Fibroblast of skin of right quadriceps (primary cell): ENCODE measurements at regions not wholly inside any gene's neighbourhood (a gene's known extent, or its start where the extent isn't known, plus 50 kb on each side); places are given as distances from the start of the nearest gene placed in this dataset.
"Not testable (repeated sequence)": the region's sequence is repeated elsewhere in the genome, so short reads cannot be mapped to it uniquely, and the experiment has no call there.

Source experiments
- DNase-seq: peaks from one replicate; pipeline ENCODE4 v3.0.0-alpha.2; 2013

- DNase-seq, result not testable (repeated sequence)
These were observed 88.6 kb upstream of the NFIL3 start for GRCh38 chr9:91512235-91512634.

GRCh38 chr9:91503673-91504081, 80.0 kb upstream of the NFIL3 start:
- no peak for DNase-seq

DNA sequence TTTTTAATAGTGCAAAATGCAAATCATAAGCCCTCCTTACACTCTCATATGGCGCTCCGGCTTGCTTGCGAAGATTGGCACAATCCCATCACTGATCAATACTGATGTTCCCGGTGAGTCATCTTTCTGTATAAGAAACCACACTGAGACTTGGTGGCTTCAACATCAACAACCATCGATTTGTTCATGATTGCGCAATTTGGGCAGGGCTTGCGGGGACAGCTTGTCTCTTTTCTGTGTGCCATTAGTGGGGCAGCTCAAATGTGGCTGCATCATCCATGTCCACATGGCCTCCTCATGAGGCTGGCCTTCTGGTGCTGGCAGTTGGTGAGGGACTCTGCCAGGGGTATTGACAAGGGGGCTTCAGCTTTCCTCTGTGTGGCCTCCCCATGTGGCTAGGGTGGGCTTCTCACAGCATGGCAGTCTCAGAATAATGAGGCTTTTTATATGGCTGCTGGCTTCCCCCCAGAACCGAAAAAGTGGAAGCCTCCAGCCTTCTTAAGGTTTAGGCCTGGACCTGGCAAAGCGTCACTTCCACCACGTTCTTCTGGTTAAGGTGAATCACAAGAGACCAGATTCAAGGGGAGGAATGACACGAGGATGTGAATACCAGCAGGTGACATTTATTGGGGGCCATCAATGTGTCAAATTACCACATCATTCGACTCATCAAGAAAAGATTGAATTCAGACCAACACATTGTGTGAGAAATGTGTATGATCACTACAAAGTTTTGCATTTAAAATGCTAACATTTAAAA, 79.5 kb upstream of the NFIL3 start:
- DNase-seq, result no peak

GRCh38 chr9:91502475-91502874, 78.8 kb upstream of the NFIL3 start:
- DNase-seq, result no peak

- peak; percentile 74 for DNase-seq
These were observed 76.9 kb upstream of the NFIL3 start for GRCh38 chr9:91500509-91501014.

GRCh38 chr9:91496351-91496750, 72.7 kb upstream of the NFIL3 start:
- no peak for DNase-seq

DNA sequence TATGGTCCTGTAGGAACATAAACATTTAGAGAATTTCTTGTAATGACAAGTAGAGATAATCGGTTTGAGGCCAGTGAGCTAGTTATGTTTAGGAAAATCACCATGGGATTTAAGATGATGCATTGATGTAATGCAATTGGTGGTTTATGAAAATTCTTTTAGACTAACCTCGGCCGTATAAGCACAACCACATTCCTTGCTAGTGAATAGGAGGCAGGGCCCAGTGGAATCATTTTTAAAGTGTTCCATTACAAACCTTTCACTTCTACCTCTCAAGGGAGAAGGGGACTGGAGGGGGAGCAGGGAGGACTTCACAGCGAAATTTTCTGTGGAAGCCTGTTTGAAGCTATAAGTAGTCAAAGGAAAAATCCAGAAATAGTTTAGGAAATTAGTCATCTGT, 71.8 kb upstream of the NFIL3 start:
- peak; percentile 98 for DNase-seq

DNA sequence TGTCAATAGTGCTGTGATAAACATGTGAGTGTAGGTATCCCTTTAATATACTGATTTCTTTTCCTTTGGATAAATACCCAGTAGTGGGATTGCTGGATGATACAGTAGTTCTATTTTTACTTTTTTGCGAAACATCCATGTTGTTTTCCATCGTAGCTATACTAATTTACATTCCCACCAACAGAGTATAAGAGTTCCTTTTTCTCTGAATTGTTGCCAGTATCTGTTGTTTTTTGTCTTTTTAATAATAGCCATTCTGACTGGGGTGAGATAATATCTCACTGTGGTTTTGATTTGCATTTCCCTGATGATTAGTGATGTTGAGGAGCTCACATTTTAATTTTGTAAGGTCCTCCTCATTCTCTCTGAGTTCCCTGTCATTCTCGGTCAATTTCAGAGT, 71.1 kb upstream of the NFIL3 start:
- DNase-seq, result peak; percentile 50

- no peak for DNase-seq
These were observed 68.6 kb upstream of the NFIL3 start for GRCh38 chr9:91492237-91492636.

DNA sequence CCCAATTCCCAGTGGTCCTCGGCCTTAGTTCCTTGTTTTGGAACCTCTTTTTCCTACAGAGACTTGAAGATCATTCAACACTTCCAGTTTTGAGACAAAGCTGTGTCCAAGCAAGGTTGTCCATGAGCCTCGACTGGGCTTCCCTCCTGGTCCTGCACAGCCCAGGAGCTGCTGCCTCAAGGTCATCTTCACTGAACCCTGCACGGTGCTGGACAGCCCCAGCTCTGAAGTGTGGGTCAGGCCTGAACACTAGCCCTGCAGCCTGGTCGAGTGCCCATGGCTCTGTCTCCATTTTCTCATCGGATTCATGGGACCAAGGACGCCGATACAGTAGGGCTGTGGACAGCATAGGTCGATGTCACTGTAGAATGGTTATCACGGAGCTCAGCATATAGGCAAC, 68.0 kb upstream of the NFIL3 start:
- DNase-seq, result no peak

DNA sequence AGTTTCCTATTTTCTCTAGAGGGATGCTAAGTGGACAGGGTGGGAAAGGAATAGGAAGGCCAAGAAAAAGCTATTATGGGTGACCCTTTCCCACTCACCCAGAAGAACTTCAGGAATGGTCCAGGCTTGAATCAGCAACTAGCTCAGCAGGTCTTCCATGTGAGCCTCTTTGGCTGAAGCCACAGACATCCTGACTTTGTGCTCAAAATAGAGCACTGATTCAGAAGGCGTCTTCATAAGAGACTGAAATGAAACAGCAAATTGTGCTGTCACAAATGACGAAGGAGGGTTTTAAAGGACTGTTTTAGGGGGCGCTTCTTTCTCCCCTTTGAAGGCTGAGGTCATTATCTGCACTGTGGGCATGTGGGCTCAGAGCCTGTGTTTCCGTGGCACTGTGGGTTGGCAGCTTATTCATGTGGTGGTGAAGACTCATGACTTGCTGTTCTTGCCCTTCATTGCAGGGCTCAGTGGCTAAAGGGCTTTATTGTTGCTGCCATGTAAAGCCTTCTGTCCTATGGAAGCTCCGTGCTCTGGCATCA, 65.8 kb upstream of the NFIL3 start:
- DNase-seq, result peak; percentile 50

DNA sequence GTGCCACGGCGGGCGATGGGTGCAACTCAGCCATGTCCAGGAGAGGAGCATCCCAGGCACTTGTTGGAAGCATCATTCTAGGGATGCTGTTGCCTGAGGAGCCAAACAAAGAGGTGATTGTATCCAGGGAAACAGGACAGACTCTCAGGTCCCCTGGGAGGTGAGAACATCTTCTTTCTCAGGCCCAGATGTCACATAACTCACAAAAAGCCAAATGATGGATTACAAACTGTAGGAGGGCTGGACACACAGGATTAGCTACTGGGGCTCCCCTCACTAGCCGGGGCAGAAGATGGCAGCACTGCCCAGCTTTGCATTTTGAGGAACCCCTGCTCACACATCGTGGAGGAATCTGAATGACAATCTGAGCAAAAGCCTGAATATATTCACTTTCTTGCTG, 64.7 kb upstream of the NFIL3 start:
- DNase-seq, result no peak

DNA sequence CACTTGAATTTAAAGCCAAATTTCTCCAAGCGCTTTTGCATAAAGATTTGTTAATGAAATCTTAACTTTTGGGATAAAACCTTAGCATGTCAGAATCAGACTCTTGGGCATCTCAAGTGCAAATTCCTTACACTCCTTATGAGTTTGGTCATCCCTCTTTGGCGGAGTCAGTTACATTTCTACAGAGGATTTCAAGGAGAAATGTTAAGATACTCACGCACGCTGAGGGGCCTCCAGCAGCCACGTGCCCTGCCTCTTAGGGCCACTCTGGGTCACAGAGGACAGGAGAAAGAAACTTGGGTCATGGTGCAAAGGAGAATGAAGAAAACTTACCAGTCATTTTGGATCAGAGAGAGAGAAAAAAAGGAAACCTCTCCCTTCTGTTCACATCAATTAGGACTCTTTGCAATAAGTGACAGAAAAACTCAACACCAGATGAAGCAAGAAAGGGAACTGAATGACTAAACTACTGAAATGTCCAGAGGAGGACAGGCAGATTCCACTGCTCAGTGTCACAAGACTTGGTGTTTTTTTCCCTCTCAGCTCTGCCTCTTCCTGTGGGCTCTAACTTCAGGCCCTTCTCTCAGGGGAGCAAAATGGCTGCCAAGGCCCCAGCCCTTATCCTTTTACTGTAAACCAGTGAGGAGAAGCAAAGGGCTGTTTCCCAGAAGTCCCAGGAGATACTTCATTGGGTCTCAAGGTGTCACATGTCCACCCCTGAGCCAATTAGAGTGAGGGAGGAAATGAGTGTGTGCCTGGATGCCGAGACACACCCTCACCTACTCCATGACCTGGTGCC, 63.3 kb upstream of the NFIL3 start:
- peak; percentile 66 for DNase-seq

- DNase-seq, result no peak
These were observed 61.4 kb upstream of the NFIL3 start for GRCh38 chr9:91485006-91485405.

DNA sequence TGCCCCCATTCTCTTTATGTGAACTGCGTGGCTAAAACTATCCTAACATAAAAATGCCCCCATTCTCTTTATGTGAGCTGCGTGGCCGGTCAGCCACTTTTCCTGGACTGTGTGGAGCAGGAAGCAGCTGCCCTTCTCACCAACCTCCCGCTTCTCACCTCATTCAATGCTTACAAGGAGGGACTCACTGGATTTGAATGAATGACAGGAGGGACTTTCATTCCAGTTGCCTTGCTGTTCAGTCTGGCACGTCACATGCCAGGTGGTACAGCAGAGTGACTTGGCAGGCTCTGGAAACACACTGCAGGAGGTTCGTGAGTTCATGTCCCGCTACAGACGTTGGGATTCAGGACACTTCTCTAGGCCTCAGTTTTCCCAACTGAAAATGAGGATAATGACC, 60.2 kb upstream of the NFIL3 start:
- DNase-seq, result no peak

DNA sequence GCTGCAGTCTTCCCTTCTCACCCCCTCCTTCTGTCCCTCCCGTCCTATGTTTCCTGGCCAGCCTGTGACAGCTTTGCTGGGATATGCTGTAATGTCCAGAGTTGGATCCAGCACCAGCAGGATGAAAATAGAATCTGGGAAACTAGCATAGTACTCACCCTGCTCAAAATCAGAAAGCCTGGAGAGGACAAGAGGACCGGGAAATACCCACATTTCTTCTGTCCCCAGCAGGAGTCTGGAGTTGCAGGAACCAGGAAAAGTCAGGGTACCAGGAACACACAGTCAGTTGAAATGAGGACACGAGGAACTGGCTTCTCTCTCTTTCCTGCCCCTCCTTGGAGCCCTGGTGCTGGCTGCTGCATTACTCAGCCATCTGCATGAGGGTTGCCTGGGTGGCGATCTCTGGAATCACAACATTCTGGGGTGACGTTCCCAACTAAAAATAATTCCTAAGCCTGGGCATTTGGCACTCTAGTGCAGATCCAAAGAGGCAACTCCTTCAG, 59.6 kb upstream of the NFIL3 start:
- DNase-seq, result peak; percentile 35

DNA sequence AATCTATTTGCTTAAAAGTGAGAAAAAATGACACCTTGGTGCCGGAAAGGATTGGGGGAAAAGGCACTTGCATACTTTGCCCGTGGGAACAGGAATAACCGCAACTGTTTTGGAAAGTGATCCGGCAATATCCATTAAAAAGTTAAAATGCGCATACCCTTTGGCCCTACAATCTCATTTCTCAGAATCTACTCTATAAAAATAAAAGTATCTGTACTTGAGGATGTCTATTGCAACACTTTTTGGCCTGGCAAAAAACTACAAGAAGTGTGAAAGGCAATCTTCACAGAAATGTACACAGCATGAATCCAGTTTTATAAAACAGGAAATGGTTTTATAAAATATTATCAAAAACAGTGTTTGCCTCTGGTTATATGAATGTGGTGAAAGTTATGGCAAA, 58.3 kb upstream of the NFIL3 start:
- DNase-seq, result no peak

- DNase-seq, result no peak
These were observed 53.5 kb upstream of the NFIL3 start for GRCh38 chr9:91477106-91477505.

DNA sequence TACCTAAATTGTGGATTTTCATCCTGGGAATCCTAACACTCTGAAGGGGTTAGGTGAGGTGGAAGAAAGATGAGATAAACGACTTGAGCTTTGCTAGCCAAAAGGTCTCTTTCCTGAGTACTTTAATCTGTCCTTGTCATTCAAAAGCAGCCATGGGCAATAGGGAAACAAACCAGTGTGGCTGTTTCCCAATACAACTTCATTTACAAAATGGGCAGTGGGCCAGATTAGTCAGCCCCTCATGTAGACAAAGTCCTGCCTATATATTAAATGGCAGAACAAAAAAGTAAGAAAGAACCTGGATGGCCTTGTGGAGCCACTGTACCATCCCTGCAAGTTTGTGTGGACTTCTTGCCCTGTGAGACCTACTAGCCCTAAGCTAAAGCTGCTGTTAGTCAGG, 51.0 kb upstream of the NFIL3 start:
- peak; percentile 27 for DNase-seq
